H9 (cell line): ENCODE measurements at regions not wholly inside any gene's neighbourhood (a gene's known extent, or its start where the extent isn't known, plus 50 kb on each side); places are given as distances from the start of the nearest gene placed in this dataset.

Experiments
- DNase-seq: peaks from one replicate; pipeline ENCODE4 v3.0.0-alpha.2; 2017
- H2AFZ ChIP-seq: one replicate; pipeline ENCODE4 v1.6.1; 2013; ENCODE audit warnings: mild to moderate bottlenecking, low read length, control low read depth, moderate library complexity
- H2AK5ac ChIP-seq: 2 replicates; pipeline ENCODE4 v1.6.1; 2013; ENCODE audit warnings: low read length, control low read depth, mixed read lengths; ENCODE audit not compliant: insufficient read length
- H2BK120ac ChIP-seq: one replicate; pipeline ENCODE4 v1.6.1; 2013; ENCODE audit warnings: low read depth, mild to moderate bottlenecking, low read length, control low read depth, inconsistent platforms; ENCODE audit not compliant: poor library complexity, severe bottlenecking
- H2BK12ac ChIP-seq: 2 replicates; pipeline ENCODE4 v1.6.1; 2013; ENCODE audit warnings: low read length, control low read depth, mixed read lengths, low read depth; ENCODE audit not compliant: insufficient read length
- H2BK15ac ChIP-seq: 2 replicates; pipeline ENCODE4 v1.6.1; 2013; ENCODE audit warnings: low read depth, low read length, control low read depth
- H2BK20ac ChIP-seq: one replicate; pipeline ENCODE4 v1.6.1; 2013; ENCODE audit warnings: low read depth, mild to moderate bottlenecking, low read length, control low read depth, inconsistent platforms; ENCODE audit not compliant: poor library complexity, severe bottlenecking
- H2BK5ac ChIP-seq: 2 replicates; pipeline ENCODE4 v1.6.1; 2013; ENCODE audit warnings: low read length, control low read depth, mixed read lengths; ENCODE audit not compliant: insufficient read length
- H3K14ac ChIP-seq: 2 replicates; pipeline ENCODE4 v1.6.1; 2013; ENCODE audit warnings: low read length, control low read depth; ENCODE audit not compliant: insufficient read depth
- H3K18ac ChIP-seq: 2 replicates; pipeline ENCODE4 v1.6.1; 2013; ENCODE audit warnings: low read depth, mild to moderate bottlenecking, mixed read lengths, low read length, control low read depth; ENCODE audit not compliant: insufficient read length
- H3K23ac ChIP-seq: 2 replicates; pipeline ENCODE4 v1.6.1; 2013; ENCODE audit warnings: low read length, control low read depth, mixed read lengths, low read depth; ENCODE audit not compliant: insufficient read length
- H3K23me2 ChIP-seq: 2 replicates; pipeline ENCODE4 v1.6.1; 2013; ENCODE audit warnings: low read depth, mild to moderate bottlenecking, mixed read lengths, low read length, control low read depth; ENCODE audit not compliant: insufficient read length, poor library complexity, severe bottlenecking
- H3K27ac ChIP-seq: 2 replicates; pipeline ENCODE4 v1.5.1; 2013; ENCODE audit warnings: low read length, control low read depth, mixed read lengths, low read depth; ENCODE audit not compliant: insufficient read length
- H3K27me3 ChIP-seq: 2 replicates; pipeline ENCODE4 v1.6.1; 2013; ENCODE audit warnings: low read length, control low read depth, inconsistent platforms; ENCODE audit not compliant: insufficient read depth
- H3K4ac ChIP-seq: 2 replicates; pipeline ENCODE4 v1.6.1; 2013; ENCODE audit warnings: low read depth, mild to moderate bottlenecking, control low read depth, inconsistent platforms, low read length, moderate library complexity
- H3K4me1 ChIP-seq: 2 replicates; pipeline ENCODE4 v1.6.1; 2013; ENCODE audit warnings: low read length, control low read depth, inconsistent platforms; ENCODE audit not compliant: insufficient read depth
- H3K4me2 ChIP-seq: 2 replicates; pipeline ENCODE4 v1.6.1; 2013; ENCODE audit warnings: low read length, control low read depth, mixed read lengths; ENCODE audit not compliant: insufficient read length, insufficient read depth
- H3K56ac ChIP-seq: 2 replicates; pipeline ENCODE4 v1.6.1; 2013; ENCODE audit warnings: low read depth, mild to moderate bottlenecking, mixed read lengths, low read length, control low read depth; ENCODE audit not compliant: insufficient read length
- H3K79me1 ChIP-seq: 2 replicates; pipeline ENCODE4 v1.6.1; 2013; ENCODE audit warnings: low read depth, mild to moderate bottlenecking, moderate library complexity, low read length, control low read depth, inconsistent platforms; ENCODE audit not compliant: insufficient read depth, poor library complexity, severe bottlenecking
- H3K79me2 ChIP-seq: 2 replicates; pipeline ENCODE4 v1.6.1; 2013; ENCODE audit warnings: low read length, control low read depth, inconsistent platforms; ENCODE audit not compliant: insufficient read depth
- H3K9ac ChIP-seq: 2 replicates; pipeline ENCODE4 v1.6.1; 2013; ENCODE audit warnings: low read length, control low read depth, mixed read lengths; ENCODE audit not compliant: insufficient read length; ENCODE audit errors: extremely low read depth
- H3K9me3 ChIP-seq: one replicate; pipeline ENCODE4 v1.6.1; 2013; ENCODE audit warnings: low read depth, low read length, inconsistent platforms; ENCODE audit not compliant: control insufficient read depth
- H3T11ph ChIP-seq: one replicate; pipeline ENCODE4 v1.6.1; 2013; ENCODE audit warnings: mild to moderate bottlenecking, low read length, control low read depth, inconsistent platforms
- H4K20me1 ChIP-seq: one replicate; pipeline ENCODE4 v1.6.1; 2013; ENCODE audit not compliant: control insufficient read depth, insufficient read length, insufficient read depth
- H4K5ac ChIP-seq: 2 replicates; pipeline ENCODE4 v1.6.1; 2013; ENCODE audit warnings: low read depth, mild to moderate bottlenecking, mixed read lengths, low read length, control low read depth; ENCODE audit not compliant: insufficient read length
- H4K8ac ChIP-seq: replicated peaks from 2 replicates; pipeline ENCODE4 v1.6.1; 2013; ENCODE audit warnings: low read length, control low read depth, mixed read lengths, low read depth; ENCODE audit not compliant: insufficient read length
- H4K91ac ChIP-seq: 2 replicates; pipeline ENCODE4 v1.6.1; 2013; ENCODE audit warnings: low read depth, mild to moderate bottlenecking, moderate library complexity, mixed read lengths, low read length, control low read depth; ENCODE audit not compliant: insufficient read length
- H3K27ac Mint-ChIP-seq, 3 experiments: 2 replicates in 2 of 3; 3 replicates in 1 of 3; pipeline ENCODE4 v1.8.0; 2020 to 2021; ENCODE audit warnings: mixed read lengths in 3 of 3, mild to moderate bottlenecking in 1 of 3, moderate library complexity in 1 of 3
- H3K27me3 Mint-ChIP-seq: 2 replicates; pipeline ENCODE4 v1.8.0; 2021; ENCODE audit warnings: low read depth, mild to moderate bottlenecking, moderate library complexity, mixed read lengths
- H3K36me3 Mint-ChIP-seq, 3 experiments: 2 replicates in 2 of 3; 3 replicates in 1 of 3; pipeline ENCODE4 v1.8.0; 2020 to 2021; ENCODE audit warnings: low read depth in 3 of 3, mixed read lengths in 3 of 3; ENCODE audit not compliant: insufficient read depth in 1 of 3
- H3K4me1 Mint-ChIP-seq, 2 experiments: 2 replicates each; pipeline ENCODE4 v1.8.0; 2020; ENCODE audit warnings: mixed read lengths in 2 of 2
- H3K4me3 Mint-ChIP-seq, 2 experiments: 2 replicates in 1 of 2; 3 replicates in 1 of 2; pipeline ENCODE4 v1.8.0; 2020 to 2021; ENCODE audit warnings: mild to moderate bottlenecking in 2 of 2, mixed read lengths in 2 of 2, moderate library complexity in 1 of 2
- H3K9me3 Mint-ChIP-seq, 2 experiments: 2 replicates in 1 of 2; 3 replicates in 1 of 2; pipeline ENCODE4 v1.8.0; 2020; ENCODE audit warnings: mild to moderate bottlenecking in 2 of 2, mixed read lengths in 2 of 2, moderate library complexity in 1 of 2
- CTCF ChIP-seq: fragments of 200-600 bp; sonication (generic); conservative IDR thresholded peaks from 3 replicates; pipeline ENCODE4 v1.8.0; 2021; ENCODE audit warnings: antibody characterized with exemption, mild to moderate bottlenecking
- WGBS: extraction: QIAGEN DNeasy Blood & Tissue Kit; methylation state at CpG from one replicate; pipeline ENCODE4 v1.1.7; 2013; ENCODE audit warnings: missing lambda C conversion rate, low lambda C conversion rate, mixed read lengths; ENCODE audit not compliant: insufficient read length; ENCODE audit errors: extremely low coverage; 5-methylcytosine and 5-hydroxymethylcytosine counted together

GRCh38 chr11:56910785-56911184 lies 77.9 kb upstream of the OR5AK2 start:
- Histone ChIP-seq H2BK5ac (no peak overlapping the region), H2BK15ac (no peak overlapping the region), H3K14ac (no peak overlapping the region), H3K56ac (no peak overlapping the region), H3K23ac (no peak overlapping the region), H3K18ac (no peak overlapping the region), H3T11ph (no peak overlapping the region), H3K79me1 (no peaks in the 10 kb centered on the region), H4K8ac (no peak overlapping the region), H2AK5ac (no peak overlapping the region), H2BK20ac (no peak overlapping the region), H3K9ac (no peak overlapping the region), H3K79me2 (no peaks in the 10 kb centered on the region), H3K23me2 (no peaks in the 10 kb centered on the region), H2BK12ac (no peak overlapping the region), H4K5ac (no peak overlapping the region), H3K4me1 (no peaks in the 10 kb centered on the region), H3K9me3 (peaks cover 9% of the 10 kb centered on the region), H2AFZ (no peak overlapping the region), H2BK120ac (no peak overlapping the region), H3K27me3 (no peaks in the 10 kb centered on the region), H3K4ac (no peak overlapping the region), H3K4me2 (no peak overlapping the region), H4K91ac (no peak overlapping the region), H3K27ac (no peak overlapping the region), H4K20me1 (no peaks in the 10 kb centered on the region)
- peaks cover 8% of the 10 kb centered on the region in 2 experiments; a peak in 4 of 5 replicates for H3K9me3 Mint-ChIP-seq
- no peaks in the 10 kb centered on the region for H3K4me1 Mint-ChIP-seq
- no peaks in the 10 kb centered on the region for H3K27me3 Mint-ChIP-seq
- no CpG with 5 or more reads among the region's 9 CpGs for WGBS
- no peak for DNase-seq
- H3K4me3 Mint-ChIP-seq: no peak overlapping the region
- H3K27ac Mint-ChIP-seq: no peak overlapping the region
- H3K36me3 Mint-ChIP-seq: no peaks in the 10 kb centered on the region; a peak in 1 of 7 replicates
- no peak for TF ChIP-seq CTCF
